ENCODE measurements at regions not wholly inside any gene's neighbourhood (a gene's known extent, or its start where the extent isn't known, plus 50 kb on each side); places are given as distances from the start of the nearest gene placed in this dataset.

DNA sequence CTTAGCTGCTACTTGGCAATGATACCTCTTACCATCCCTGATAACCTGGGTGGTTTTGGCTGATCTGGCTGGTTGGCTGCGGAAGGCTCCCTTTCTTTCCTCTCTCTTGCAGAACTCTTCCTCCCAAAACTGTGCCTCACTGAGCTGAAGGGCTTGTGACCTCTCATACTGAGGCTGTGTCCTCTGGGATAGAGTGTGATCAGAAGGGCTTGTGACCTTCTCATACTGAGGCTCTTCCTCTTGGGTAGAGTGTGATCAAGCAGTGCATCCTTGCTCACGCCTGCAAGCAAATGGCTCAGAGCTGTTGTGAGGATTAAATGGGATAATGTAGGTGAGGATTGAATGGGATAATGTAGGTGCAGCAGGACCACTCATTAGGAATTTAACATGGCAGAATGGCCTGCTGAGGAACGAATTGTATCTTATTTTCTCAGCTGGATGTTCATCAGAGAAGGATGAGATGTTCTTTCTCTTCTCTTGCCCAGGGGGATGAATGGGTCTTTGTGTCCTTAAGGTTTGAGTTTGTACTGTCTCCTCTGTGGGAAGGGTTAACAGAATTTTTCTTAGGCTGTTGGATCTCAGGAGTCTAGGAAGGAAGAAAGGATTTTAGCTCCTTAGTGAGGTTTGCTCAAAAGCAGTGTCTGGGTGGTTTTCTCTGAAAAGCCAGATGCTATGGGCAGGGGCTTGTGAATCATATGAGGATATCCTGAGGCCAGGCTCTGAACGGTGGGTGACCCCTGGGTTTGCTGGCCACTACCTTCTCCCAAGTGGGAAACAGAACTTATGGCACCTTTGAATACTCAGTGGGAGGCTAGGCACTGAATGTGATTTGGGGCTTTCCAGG, 130.0 kb upstream of the HS3ST2 start:
- DNase-seq (ENCODE audit: low spot score), result no peak
- peak overlapping the region; percentile 44; the same call in 1 of the 2 replicates for H2AFZ ChIP-seq
- peaks cover 14% of the 10 kb centered on the region for H3K9me2 ChIP-seq (ENCODE audit: insufficient read depth)
- peaks cover 5% of the 10 kb centered on the region; the same call in 1 of the 2 replicates for H3K4me1 ChIP-seq (ENCODE audit: insufficient read depth)
- no peaks in the 10 kb centered on the region for H3K27me3 ChIP-seq (ENCODE audit: insufficient read depth)
- Mint-ChIP-seq H3K4me1 (peaks cover 5% of the 10 kb centered on the region; the same call in 2 of the 3 replicates), H3K27ac (no peak overlapping the region), H3K27me3 (ENCODE audit: insufficient read depth, low read depth, poor library complexity) (peaks cover 2% of the 10 kb centered on the region), H3K36me3 (ENCODE audit: low read depth) (peaks cover 8% of the 10 kb centered on the region), H3K4me3 (no peak overlapping the region), H3K9me3 (peaks cover 16% of the 10 kb centered on the region)
- H3K4me2 ChIP-seq, result no peak overlapping the region
- no peak for ATAC-seq
- no peak overlapping the region for H3K4me3 ChIP-seq
- TF ChIP-seq ZNF114 (CRISPR knock-in tag; IDR thresholded peaks at IDR 0.05) (no peak), STAT1 (IDR thresholded peaks at IDR 0.05; ENCODE audit: unreplicated experiment) (no peak), JUNB (IDR thresholded peaks at IDR 0.05; ENCODE audit: unreplicated experiment) (no peak), EZH2phosphoT487 (IDR thresholded peaks at IDR 0.05; ENCODE audit: unreplicated experiment) (no peak), ETS1 (IDR thresholded peaks at IDR 0.05) (no peak), ZNF331 (CRISPR knock-in tag; IDR thresholded peaks at IDR 0.05; ENCODE audit: low read depth) (no peak), NANOG (IDR thresholded peaks at IDR 0.05; ENCODE audit: borderline replicate concordance) (no peak)
- TF ChIP-seq, protein P1, sequence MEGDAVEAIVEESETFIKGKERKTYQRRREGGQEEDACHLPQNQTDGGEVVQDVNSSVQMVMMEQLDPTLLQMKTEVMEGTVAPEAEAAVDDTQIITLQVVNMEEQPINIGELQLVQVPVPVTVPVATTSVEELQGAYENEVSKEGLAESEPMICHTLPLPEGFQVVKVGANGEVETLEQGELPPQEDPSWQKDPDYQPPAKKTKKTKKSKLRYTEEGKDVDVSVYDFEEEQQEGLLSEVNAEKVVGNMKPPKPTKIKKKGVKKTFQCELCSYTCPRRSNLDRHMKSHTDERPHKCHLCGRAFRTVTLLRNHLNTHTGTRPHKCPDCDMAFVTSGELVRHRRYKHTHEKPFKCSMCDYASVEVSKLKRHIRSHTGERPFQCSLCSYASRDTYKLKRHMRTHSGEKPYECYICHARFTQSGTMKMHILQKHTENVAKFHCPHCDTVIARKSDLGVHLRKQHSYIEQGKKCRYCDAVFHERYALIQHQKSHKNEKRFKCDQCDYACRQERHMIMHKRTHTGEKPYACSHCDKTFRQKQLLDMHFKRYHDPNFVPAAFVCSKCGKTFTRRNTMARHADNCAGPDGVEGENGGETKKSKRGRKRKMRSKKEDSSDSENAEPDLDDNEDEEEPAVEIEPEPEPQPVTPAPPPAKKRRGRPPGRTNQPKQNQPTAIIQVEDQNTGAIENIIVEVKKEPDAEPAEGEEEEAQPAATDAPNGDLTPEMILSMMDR (conservative IDR thresholded peaks at IDR 0.05; ENCODE audit: low read depth in 2 of 2), result no peak
- TF ChIP-seq, protein P2, sequence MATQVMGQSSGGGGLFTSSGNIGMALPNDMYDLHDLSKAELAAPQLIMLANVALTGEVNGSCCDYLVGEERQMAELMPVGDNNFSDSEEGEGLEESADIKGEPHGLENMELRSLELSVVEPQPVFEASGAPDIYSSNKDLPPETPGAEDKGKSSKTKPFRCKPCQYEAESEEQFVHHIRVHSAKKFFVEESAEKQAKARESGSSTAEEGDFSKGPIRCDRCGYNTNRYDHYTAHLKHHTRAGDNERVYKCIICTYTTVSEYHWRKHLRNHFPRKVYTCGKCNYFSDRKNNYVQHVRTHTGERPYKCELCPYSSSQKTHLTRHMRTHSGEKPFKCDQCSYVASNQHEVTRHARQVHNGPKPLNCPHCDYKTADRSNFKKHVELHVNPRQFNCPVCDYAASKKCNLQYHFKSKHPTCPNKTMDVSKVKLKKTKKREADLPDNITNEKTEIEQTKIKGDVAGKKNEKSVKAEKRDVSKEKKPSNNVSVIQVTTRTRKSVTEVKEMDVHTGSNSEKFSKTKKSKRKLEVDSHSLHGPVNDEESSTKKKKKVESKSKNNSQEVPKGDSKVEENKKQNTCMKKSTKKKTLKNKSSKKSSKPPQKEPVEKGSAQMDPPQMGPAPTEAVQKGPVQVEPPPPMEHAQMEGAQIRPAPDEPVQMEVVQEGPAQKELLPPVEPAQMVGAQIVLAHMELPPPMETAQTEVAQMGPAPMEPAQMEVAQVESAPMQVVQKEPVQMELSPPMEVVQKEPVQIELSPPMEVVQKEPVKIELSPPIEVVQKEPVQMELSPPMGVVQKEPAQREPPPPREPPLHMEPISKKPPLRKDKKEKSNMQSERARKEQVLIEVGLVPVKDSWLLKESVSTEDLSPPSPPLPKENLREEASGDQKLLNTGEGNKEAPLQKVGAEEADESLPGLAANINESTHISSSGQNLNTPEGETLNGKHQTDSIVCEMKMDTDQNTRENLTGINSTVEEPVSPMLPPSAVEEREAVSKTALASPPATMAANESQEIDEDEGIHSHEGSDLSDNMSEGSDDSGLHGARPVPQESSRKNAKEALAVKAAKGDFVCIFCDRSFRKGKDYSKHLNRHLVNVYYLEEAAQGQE (IDR thresholded peaks at IDR 0.05; ENCODE audit: unreplicated experiment), result no peak
- H4K20me1 ChIP-seq (replicated peaks; ENCODE audit: insufficient read depth), result no peaks in the 10 kb centered on the region
- no peaks in the 10 kb centered on the region for H3K79me2 ChIP-seq (replicated peaks; ENCODE audit: insufficient read depth)
- H3K27ac ChIP-seq (ENCODE audit: low read depth), result no peak overlapping the region
- peaks cover 8% of the 10 kb centered on the region; the same call in 1 of the 2 replicates for H3K36me3 ChIP-seq (ENCODE audit: insufficient read depth)
- peaks cover 3% of the 10 kb centered on the region; the same call in 1 of the 2 replicates for H3F3A ChIP-seq (replicated peaks; ENCODE audit: low read depth)
